Dermis microvascular lymphatic vessel endothelial cell (primary cell): ENCODE measurements at regions not wholly inside any gene's neighbourhood (a gene's known extent, or its start where the extent isn't known, plus 50 kb on each side); places are given as distances from the start of the nearest gene placed in this dataset.
A peak's percentile ranks its signal among the peaks of the same experiment; 100 is the strongest.

Source experiments
- DNase-seq, 2 donors: peaks; one replicate each; pipeline versions ENCODE4 v3.0.0 to v3.0.0-alpha.2; 2010; ENCODE audit warnings: low read depth in 2 of 2

DNA sequence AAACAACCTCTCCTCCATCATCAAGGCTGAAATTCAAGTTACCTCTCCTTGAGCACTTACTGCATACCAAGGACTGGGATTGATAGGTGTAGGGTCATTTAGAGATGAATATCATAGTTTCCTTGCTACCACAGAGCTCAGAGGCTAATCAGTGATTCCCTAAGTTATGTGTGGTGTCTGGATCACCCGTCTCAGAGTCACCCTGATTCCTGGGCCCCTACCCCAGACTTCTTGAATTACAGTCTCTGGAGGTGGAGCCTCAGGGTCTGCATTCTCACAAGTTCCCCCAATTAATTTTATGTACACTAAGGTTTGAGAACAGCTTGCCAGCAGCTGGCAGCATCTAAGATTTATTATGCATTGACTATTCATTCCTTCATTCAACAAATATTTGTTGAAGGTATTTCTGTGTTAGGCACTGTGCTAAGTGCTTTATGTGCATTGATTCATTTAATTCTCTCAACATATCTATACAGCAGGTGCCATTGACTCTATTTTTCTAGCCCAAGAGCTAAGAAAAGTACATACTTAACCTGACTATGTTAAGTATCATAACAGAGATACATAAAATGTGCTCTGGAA is 182.9 kb upstream of the FGGY start:
- DNase-seq = no peak

DNA sequence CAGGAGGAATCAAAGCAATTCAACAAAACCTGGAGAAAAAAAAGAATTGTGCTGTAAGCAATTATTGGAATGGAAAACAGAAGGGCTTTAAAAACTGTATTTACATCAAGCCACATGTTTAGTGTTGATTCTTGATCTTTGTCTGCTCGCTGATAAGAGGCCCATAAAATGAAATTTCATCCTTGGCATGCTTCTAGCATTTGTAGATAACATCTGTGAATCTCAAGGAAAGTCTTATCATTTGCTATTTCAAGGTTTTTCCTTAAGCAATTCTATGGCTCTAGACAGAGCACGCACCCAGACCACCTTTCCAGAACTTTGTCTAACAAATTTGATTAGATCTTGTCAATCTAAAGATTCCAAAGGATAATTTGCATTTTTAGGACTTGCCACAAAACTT is 181.0 kb upstream of the FGGY start:
- no peak for DNase-seq

DNA sequence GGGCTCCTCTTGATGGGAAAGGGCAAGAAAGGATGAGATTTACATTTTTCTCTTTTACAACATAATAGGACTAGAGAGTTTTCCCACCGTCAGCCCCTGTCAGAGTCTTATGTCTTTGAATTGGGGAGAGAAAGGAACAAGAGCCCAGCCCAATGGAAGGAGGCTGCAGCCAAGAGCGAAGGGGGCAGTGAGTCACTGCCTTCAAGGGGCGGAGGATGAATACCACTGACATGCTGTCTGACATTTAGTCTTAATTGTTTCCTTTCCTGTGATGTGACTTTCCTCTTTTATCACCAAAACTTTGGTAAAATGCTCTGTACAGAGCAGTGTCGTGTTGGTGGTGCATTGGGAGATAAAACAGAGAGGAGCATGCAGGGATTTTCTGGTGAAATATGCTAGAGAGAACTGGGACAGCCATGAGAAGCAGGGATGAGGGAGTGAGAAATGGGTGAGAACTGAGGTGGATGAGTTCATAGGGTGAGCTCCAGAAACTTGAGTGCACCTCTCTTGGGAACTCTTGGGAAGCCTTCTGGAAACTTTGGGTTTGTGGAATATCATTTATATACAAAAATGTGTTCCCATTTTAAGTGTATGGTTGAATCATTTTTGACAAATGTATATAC is 179.9 kb upstream of the FGGY start:
- DNase-seq = peak in 1 of 2 donors; percentile 34

DNA sequence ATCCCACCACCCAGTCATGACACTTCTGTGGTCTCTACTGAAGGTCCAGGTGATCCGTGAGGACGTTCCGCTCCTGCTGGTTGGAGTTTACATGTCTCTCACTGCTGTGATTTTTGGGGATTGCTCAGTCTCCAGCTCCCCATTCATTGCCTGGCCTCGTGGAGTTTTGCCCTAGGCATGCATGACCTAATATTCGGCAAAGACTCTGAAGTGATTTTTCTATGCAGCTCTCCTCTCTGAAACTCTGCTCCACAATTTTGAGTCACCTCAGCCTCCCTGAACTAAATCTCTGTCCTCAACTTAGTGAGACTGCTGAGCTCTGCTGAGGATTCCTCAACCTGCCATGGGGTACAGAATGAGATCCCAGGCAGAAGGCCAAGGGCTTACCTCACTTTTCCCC is 174.4 kb upstream of the FGGY start:
- DNase-seq = no peak

DNA sequence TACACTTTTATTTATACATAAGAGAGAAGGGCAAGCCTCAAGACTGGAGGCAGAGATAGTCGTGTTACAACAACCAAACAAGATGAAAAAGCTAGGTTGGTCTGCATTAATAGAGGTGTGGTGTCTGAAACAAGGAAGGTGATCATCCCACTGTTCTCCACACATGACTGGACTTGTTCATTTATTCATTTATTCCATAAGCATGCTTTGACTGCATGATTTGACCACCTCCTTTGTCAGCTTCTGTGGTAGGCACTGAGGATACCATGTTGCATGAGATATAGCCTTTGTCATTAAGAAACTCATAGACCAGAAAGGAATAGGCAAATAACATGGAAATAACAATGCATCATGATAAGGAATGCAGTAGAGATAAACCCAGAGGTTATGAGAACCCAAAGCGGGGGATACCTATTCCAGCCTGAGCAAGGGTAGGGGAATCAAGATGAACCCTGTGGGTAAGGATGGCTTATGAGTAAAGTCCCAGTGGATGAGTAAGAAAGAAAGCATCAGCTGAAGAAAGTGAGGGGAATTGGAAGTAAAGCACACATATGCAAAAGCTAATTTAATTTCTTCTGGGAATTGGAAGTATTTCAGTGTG is 173.7 kb upstream of the FGGY start:
- DNase-seq = no peak

DNA sequence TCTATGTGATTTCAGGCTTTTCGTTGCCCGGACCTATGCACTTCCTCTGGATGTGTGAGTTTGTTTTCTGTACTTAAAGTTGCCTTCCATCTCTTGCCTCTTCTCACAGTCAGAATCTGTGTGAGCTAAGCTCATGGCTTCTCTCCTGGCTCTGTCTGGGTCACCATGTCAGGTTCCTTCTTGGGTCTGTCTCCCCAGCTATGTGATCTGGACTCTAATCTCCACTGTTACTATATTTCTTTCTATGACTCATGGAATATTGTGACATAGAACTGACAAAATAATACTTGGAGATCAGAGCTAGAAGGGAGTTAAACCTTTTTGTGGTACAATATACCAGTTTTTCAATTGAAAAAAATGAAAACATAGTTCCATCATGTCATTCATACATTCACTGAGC is 172.7 kb upstream of the FGGY start:
- DNase-seq = no peak

DNA sequence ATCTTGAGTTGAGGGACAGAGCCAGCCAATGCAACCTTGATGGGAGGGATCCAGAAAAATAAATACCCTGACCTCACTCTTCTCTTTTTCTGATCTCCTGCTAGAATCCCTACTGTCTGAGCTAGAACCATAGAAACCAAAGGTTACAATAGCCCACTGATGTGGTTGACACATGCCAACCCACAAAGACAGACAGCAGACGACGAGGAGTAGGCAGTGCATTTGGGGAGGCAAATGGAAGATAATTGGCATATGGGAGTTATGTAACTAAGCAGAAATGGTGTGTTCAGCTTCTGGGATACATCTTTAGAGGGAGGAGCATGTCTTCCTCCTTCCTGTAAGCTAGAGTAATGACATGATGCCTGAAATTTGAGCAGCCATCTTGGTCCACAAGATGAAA is 171.7 kb upstream of the FGGY start:
- no peak for DNase-seq

DNA sequence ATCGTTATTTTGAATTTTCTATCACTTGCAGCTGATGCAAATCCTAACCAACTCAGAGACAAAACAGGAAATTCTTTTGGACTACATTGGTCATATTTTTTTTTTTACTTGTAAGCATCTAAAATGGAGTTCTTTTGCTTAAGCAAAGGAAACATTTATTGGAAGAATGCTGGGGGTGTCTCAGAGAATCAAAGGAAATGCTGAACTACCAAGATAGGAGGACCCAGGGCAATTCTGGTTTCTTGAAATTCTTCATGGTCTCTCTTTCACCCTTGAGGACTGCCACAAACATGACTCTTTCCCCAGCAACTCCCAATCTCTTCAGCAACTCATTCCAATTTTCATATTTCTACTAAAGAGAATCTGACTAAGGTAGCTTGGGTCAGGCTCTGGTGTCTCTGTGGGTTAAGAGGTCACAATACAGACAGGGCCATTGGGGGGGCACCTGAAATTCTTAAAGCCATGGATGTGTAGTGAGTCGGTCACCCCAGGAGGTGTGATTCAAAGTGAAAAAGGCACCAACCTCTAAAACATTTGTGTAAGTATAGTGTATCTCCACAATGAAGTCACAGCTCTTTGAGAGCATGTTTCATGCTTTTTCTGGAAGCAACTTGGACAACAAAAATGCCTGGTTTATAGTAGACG is 171.1 kb upstream of the FGGY start:
- DNase-seq = no peak

DNA sequence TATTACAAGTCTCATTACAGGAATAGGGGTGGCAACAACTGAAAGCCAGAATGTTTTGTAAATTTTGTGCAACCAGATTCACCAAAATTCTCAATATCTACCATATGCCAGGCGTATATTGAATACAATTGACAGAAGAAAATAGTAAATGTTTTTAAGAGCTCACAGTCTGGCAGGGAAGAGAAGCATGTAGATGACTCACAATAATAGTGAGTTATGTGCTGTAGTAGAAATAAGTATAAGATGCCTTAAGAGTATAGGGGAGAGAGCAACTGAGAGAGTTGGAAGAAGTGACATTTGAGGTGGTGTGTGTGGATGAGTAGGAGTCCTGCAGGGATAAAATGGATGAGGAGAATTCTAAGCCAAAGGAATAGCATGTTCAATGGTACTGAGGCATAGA is 170.5 kb upstream of the FGGY start:
- DNase-seq = no peak

DNA sequence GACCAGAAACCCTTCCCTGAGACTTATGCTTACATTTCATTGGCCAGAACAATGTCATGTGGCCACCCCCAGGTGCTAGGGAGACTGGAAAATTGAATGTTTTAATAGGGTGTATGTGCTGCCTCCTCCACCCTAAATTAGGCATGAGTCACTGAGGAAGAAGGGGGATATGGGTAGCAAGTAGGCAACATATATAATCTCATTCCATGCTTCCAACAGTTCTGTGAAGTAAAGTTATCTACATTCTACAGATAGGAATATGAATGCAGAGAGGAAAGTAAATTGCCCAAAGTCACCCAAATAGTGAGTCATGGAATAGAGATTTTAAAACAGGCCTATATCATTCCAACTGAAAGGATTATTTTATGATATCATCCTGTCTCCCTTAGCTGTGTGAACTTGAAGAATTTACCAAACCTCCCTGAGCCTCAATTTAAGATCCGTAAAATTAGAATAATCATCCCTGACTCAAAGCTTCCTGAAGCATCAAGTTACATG is 168.6 kb upstream of the FGGY start:
- peak in 1 of 2 donors; percentile 39 for DNase-seq

DNA sequence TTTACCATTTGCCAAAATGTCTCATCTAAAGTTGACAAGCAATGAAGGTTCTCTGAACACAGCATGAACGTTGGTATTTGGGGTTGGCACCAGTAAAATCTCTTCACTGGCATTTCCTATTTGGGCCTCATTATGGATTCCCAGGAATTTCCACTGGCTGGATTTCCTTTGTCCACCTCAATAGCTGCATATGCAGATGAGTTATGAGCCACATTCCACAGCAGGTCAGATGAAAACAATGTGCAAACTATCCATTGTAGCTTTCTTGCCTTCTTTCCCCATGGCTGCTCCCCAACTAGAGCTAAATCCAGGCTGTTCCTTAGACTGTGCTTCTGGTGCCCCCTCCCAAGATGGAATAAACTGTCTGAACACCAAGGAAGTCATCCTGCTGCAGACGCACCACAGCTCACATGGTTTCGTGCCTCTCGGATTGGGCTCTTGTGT is 168.1 kb upstream of the FGGY start:
- DNase-seq = peak; percentile 75 to 82

DNA sequence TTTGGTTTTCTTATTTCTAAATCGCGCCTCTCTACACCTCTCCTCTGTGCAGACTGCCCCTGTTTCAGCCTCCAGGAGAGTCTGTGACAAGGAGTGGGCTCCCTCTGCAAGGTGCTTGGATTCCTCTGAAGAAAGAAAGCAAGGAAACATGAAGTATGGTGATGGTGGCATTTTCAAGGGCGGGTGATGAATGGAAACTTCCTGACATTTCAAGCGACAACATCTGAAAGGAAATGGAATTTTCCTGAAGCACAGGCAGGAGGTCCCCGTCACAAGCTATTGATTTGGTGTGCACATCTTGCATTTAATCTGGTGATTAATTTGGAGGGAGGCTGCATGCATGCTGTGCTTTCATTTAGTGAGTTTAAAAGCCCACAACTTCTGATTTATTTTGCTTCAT is 164.6 kb upstream of the FGGY start:
- peak in 1 of 2 donors; percentile 41 for DNase-seq

DNA sequence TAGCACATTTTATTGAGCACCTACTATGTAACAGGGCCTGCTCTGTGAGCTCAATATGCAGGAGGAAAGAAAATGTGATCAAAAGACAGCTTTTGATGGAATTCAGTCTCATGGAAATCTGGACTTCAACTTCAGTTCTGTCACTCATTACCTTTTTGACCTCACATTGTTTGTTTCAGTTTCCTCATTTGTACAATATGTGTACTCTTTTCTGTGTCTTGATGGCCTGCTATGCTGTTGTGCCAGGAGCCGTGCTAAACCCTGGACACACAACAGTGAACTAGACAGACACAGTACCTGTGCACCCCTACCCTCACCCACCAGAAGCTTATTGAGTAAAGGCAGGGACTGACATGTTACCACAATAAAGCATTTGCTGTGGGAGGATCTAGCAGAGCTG is 162.9 kb upstream of the FGGY start:
- DNase-seq = no peak

DNA sequence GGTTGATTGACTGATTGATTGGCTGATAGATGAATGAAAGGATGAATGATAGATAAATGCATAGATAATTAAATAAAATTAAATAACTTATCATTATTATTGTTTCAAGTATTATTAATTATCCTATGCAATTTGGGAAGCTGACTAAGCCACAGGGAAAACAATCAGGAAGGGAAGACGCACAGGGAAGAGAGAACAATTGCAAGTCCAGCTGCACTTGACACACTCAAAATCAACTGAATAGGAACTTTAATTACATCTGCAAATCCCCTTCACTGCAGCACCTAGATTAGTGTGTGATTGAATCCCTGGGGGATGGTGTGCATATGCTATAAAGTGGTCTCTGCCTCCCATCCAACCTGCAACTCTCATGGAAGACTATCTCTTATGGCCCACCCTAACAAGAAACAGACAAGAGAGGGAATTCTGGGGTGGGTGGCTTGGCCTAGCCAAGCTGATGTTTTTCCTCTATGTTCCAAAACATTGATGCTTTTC is 161.1 kb upstream of the FGGY start:
- no peak for DNase-seq

DNA sequence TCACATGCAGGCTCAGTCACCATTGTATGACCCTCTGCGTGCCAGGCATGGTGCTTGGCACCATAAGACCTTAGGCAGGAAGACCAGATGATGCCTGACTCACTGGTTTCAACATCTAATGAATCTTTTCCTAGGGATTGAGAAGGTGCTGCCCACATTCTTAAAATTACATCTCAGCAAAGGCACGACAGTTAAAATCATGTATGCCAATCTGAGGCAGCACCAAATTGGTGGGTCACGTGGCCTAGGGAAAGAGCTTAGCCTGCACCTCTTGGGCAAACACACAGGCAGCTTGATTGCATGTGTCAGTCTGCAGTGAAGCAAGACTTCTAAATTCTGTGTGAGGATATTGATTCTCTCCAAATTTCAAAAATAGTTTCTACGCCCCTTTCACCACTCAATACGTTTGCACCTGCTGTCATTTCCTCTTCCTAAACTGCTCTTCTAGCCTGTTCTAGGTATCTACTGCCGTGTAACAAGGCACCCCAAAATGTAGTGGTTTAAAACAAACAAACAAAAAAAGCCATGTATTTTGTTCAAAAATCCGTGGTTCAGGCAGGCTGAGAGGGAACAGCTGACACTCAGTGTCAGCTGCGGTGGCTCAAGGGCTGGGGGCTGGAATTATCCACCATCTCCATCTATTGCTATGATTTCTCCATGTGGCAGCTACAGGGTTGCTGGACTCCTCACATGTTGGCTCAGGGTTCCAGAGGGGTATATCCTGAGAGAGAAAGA is 160.2 kb upstream of the FGGY start:
- DNase-seq = no peak

DNA sequence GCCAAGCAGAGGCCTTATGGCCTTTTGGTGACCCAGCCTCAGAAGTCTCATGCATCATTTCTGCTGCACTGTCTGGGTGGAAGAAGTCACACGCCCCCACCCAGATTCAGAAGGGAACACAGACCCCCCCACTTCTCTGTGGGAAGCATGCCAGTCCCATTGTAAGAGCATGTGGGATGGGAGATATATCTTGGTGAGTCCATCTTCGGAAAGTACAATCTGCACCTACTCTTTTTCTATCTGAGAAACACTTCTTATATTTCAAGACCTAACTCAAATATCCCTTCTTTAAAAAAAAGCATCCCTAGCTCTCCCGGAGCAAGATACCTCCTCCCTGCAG is 159.6 kb upstream of the FGGY start:
- DNase-seq = no peak

DNA sequence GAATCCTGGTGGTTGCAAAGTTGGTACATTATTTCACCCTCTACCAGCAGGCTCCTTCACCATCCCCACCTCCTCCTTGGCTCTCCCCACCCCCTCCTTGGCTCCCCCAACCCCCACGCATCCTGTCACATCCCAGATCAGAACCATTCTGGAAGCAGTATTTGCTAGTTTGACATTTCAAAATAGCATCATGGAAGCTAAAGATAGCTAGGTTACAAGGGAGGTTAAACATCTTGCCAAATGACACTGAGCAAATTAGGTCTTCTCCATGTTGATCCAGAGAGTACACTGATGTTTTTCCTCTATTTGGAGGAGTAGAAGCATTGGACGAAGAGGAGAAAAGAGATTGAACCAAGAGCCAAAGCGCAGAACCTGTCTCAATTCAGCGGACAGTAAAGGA is 158.9 kb upstream of the FGGY start:
- no peak for DNase-seq

DNA sequence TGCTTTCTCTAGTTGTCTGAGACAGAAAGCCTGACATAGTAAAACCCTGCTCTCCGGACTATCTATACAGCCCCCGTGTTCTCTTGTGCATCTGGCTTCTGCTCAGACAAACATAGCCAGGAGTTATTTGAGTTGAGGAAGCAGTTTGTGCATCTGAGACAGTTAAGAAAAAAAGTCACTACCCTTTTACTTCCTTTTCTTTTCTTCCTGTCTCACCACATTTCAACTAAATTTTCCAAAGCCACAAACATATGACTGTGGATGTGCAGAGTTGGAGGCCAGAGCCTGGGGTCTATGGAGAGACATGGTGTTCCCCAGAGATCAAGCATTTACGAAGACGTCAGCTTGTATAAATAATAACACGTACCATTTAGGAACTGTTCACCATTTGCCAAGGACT is 158.5 kb upstream of the FGGY start:
- DNase-seq = no peak

DNA sequence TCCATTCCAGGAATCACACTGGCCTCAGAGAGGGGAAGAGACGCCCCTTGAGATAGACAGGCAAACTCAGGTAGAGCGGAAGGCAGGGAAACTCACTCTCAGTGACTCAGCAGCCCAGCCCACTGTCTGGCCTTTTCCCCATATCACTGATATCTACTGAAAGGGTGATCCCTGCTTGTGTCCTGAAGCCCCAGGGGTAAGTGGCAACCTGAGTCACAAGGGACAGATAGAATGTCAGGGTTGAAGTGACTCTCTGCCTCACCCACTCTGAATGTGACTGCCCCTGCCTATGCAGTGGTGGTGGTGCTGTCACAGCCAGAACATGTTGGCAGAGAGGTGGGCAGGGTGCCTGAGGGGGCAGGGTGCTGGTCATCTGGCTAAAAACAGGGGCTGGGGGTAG is 157.5 kb upstream of the FGGY start:
- DNase-seq = peak in 1 of 2 donors; percentile 42

DNA sequence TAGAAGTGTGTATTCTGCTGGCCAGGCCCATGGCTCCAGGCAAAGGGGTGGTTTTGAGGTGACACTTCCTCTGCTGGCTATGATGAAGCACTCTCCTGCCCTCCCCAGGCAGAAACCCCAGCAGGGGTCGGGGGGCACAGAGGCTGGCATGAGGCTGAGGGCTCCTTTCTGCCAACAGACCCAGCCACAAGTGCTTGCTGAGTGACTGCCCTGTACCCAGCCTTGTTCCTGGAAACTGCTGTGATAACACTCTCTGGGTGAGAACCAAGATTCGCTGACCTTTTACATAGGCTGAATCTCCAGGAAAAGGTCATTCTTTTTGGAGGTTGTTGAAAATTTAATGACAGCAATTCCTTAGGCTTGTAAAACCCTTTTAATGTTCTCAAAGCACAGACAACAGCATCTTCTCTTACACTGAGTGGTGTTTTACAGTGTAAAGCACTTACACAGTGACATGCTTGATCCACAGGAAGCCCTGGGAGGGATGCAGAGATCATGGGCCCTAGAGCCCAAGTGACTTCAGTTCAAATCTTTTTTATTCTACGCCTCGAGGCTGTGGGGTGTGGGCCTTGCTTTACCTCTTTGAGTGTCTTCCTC is 155.5 kb upstream of the FGGY start:
- DNase-seq = no peak

DNA sequence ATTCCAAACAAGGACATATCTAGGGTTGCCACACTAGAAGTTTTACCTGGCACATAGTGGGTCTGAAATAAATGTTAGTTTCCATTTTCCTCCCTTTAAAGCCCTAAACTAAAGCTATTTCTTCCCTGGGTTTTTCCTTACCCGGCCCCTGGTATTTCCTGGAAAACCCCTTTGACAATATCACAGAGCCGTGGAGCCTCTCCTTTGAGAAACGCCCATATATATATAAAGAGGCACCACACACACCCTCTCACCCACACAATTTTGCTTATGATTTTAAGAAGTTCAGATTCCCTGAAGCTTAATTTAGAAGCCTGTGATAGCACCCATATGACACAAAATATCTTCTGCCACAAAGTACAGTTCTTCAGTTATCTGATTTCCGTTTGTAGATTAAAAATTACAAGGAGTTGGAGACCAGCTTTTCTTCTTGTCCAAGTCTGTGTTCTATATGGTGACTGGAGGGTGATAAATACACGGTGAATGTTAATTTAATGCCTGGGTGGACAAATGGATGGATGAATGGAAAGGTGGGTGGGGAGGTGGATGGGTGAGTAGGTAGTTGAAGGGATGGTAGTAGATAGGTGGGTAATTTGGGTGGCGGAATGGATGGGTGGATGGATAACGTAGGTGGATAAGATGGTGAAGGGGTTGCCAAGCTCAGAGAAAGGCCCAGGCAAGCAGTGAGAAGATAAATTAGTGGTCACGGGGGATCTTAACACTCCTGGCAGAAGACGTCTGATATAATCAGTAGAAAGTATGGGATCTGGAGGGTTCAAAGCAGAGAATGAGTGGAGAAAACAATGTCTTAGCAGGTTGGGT is 154.4 kb upstream of the FGGY start:
- no peak for DNase-seq
